IMR-90 (cell line): ENCODE measurements at regions not wholly inside any gene's neighbourhood (a gene's known extent, or its start where the extent isn't known, plus 50 kb on each side); places are given as distances from the start of the nearest gene placed in this dataset.

Experiments
- ATAC-seq: fragments of 200-7000 bp; cut with Tn5 transposase; 2 replicates; pipeline ENCODE4 v1.9.1; 2020; ENCODE audit warnings: low read depth, mild to moderate bottlenecking, moderate library complexity
- BruUV-seq: library from RNA; stranded (reverse); fragments of 400-500 nt; replicated peaks from 2 replicates; lab custom pipeline; 2021; lab: Mats Ljungman, UMichigan
- CTCF ChIA-PET: fragments of 300-600 bp; formaldehyde crosslinking; extraction: SDS; loops from one replicate; lab custom pipeline; 2021; ENCODE audit warnings: antibody characterized with exemption; lab: Yijun Ruan, JAX
- POLR2A ChIA-PET: fragments of 300-600 bp; sonication (Branson Sonifier 250); formaldehyde crosslinking; loops from one replicate; lab custom pipeline; 2022; ENCODE audit warnings: antibody characterized with exemption; ENCODE audit not compliant: unreplicated experiment; lab: Charles Lee
- DNase-seq: peaks from one replicate; pipeline ENCODE4 v3.0.0; 2013
- H2AFZ ChIP-seq: replicated peaks from 2 replicates; pipeline ENCODE3; 2013; ENCODE audit warnings: low read length, mild to moderate bottlenecking; ENCODE audit not compliant: poor library complexity
- H2AK5ac ChIP-seq: 2 replicates; pipeline ENCODE4 v1.6.1; 2013; ENCODE audit warnings: low read depth, low read length, inconsistent platforms
- H2AK9ac ChIP-seq: replicated peaks from 2 replicates; pipeline ENCODE3; 2013; ENCODE audit warnings: mild to moderate bottlenecking, low read depth, low read length, moderate library complexity; ENCODE audit not compliant: poor library complexity
- H2BK120ac ChIP-seq: 2 replicates; pipeline ENCODE4 v1.6.1; 2013; ENCODE audit warnings: low read depth, low read length, inconsistent platforms
- H2BK15ac ChIP-seq: 3 replicates; pipeline ENCODE4 v1.6.1; 2013; ENCODE audit warnings: low read depth, low read length, inconsistent platforms
- H2BK20ac ChIP-seq: 2 replicates; pipeline ENCODE4 v1.6.1; 2013; ENCODE audit warnings: low read depth, mild to moderate bottlenecking, inconsistent platforms, low read length, moderate library complexity
- H2BK5ac ChIP-seq: 2 replicates; pipeline ENCODE4 v1.6.1; 2013; ENCODE audit warnings: mild to moderate bottlenecking, low read depth, low read length, inconsistent platforms; ENCODE audit not compliant: poor library complexity, severe bottlenecking
- H3K14ac ChIP-seq: replicated peaks from 2 replicates; pipeline ENCODE4 v1.6.1; 2013; ENCODE audit warnings: low read depth, low read length, inconsistent platforms
- H3K18ac ChIP-seq: 2 replicates; pipeline ENCODE4 v1.6.1; 2013; ENCODE audit warnings: low read depth, low read length, control low read depth
- H3K23ac ChIP-seq: 2 replicates; pipeline ENCODE4 v1.6.1; 2013; ENCODE audit warnings: low read depth, low read length, inconsistent platforms
- H3K27ac ChIP-seq: 2 replicates; pipeline ENCODE4 v1.5.1; 2013; ENCODE audit warnings: mild to moderate bottlenecking, control low read depth, low read length; ENCODE audit not compliant: insufficient read depth
- H3K27me3 ChIP-seq: 2 replicates; pipeline ENCODE4 v1.6.1; 2013; ENCODE audit warnings: low read length; ENCODE audit not compliant: control insufficient read depth, insufficient read depth
- H3K36me3 ChIP-seq: 2 replicates; pipeline ENCODE4 v1.6.1; 2013; ENCODE audit warnings: low read length, mixed read lengths; ENCODE audit not compliant: control insufficient read depth, insufficient read depth
- H3K4ac ChIP-seq: 2 replicates; pipeline ENCODE4 v1.6.1; 2013; ENCODE audit warnings: low read depth, low read length, inconsistent platforms
- H3K4me1 ChIP-seq: 2 replicates; pipeline ENCODE4 v1.6.1; 2013; ENCODE audit warnings: low read length, mixed read lengths; ENCODE audit not compliant: control insufficient read depth, insufficient read depth
- H3K4me2 ChIP-seq: 2 replicates; pipeline ENCODE4 v1.6.1; 2013; ENCODE audit warnings: low read depth, mild to moderate bottlenecking, control low read depth, low read length, moderate library complexity
- H3K4me3 ChIP-seq: 2 replicates; pipeline ENCODE4 v1.5.1; 2013; ENCODE audit warnings: low read depth, mild to moderate bottlenecking, control low read depth, low read length, moderate library complexity; ENCODE audit not compliant: insufficient read depth
- H3K56ac ChIP-seq: 2 replicates; pipeline ENCODE4 v1.6.1; 2013; ENCODE audit warnings: low read length, inconsistent platforms; ENCODE audit not compliant: insufficient read depth; ENCODE audit errors: extremely low read depth
- H3K79me1 ChIP-seq, 2 experiments: 2 replicates each; pipeline ENCODE4 v1.6.1; 2013; ENCODE audit warnings: low read length in 2 of 2, inconsistent platforms in 1 of 2, low read depth in 1 of 2
- H3K9ac ChIP-seq: 2 replicates; pipeline ENCODE4 v1.6.1; 2013; ENCODE audit warnings: low read depth, low read length, control low read depth
- H3K9me1 ChIP-seq: 2 replicates; pipeline ENCODE4 v1.6.1; 2013; ENCODE audit warnings: low read length, inconsistent platforms; ENCODE audit not compliant: insufficient read depth
- H3K9me3 ChIP-seq: 2 replicates; pipeline ENCODE4 v1.6.1; 2013; ENCODE audit warnings: low read length; ENCODE audit not compliant: control insufficient read depth, insufficient read depth
- H4K20me1 ChIP-seq: 2 replicates; pipeline ENCODE4 v1.6.1; 2013; ENCODE audit warnings: low read length, inconsistent platforms; ENCODE audit not compliant: insufficient read depth
- H4K5ac ChIP-seq: 2 replicates; pipeline ENCODE4 v1.6.1; 2013; ENCODE audit warnings: mild to moderate bottlenecking, low read depth, low read length, control low read depth
- H4K8ac ChIP-seq, 2 experiments: 2 replicates each; pipeline ENCODE4 v1.6.1; 2013; ENCODE audit warnings: low read depth in 2 of 2, low read length in 2 of 2, control low read depth in 1 of 2, inconsistent platforms in 1 of 2
- H4K91ac ChIP-seq: 2 replicates; pipeline ENCODE4 v1.6.1; 2013; ENCODE audit warnings: low read depth, low read length, inconsistent platforms; ENCODE audit not compliant: insufficient read depth
- MAZ ChIP-seq: IDR thresholded peaks from 2 replicates; pipeline ENCODE4 v1.6.1; 2012; ENCODE audit warnings: low read depth, mild to moderate bottlenecking, low read length, improper control_type of control experiment, moderate library complexity, borderline replicate concordance
- RCOR1 ChIP-seq: IDR thresholded peaks from 2 replicates; pipeline ENCODE4 v1.6.1; 2012; ENCODE audit warnings: mild to moderate bottlenecking, low read length, improper control_type of control experiment; ENCODE audit not compliant: insufficient replicate concordance
- WGBS, 2 experiments: methylation state at CpG; one replicate each; pipeline versions ENCODE4 v1.1.5 to v1.1.7; 2013; ENCODE audit warnings: missing lambda C conversion rate in 2 of 2; ENCODE audit not compliant: insufficient read length in 1 of 2; ENCODE audit errors: extremely low coverage in 2 of 2; 5-methylcytosine and 5-hydroxymethylcytosine counted together
- dilution Hi-C: fragments of 300-500 bp; cut with HindIII; formaldehyde crosslinking; loops from one replicate; pipeline ENCODE4 v1.14.3; 2018; ENCODE audit warnings: low sequenced_read_pairs; ENCODE audit not compliant: unreplicated experiment
- in situ Hi-C: fragments of 300-500 bp; cut with MboI; formaldehyde crosslinking; loops from 3 replicates; pipeline ENCODE4 v1.14.3; 2019; ENCODE audit warnings: low sequenced_read_pairs, inconsistent platforms, mixed read lengths
- intact Hi-C: fragments of 100-400 bp; cut with micrococcal nuclease; formaldehyde crosslinking; loops from 2 replicates; pipeline ENCODE4 v1.10.0; 2022

DNA sequence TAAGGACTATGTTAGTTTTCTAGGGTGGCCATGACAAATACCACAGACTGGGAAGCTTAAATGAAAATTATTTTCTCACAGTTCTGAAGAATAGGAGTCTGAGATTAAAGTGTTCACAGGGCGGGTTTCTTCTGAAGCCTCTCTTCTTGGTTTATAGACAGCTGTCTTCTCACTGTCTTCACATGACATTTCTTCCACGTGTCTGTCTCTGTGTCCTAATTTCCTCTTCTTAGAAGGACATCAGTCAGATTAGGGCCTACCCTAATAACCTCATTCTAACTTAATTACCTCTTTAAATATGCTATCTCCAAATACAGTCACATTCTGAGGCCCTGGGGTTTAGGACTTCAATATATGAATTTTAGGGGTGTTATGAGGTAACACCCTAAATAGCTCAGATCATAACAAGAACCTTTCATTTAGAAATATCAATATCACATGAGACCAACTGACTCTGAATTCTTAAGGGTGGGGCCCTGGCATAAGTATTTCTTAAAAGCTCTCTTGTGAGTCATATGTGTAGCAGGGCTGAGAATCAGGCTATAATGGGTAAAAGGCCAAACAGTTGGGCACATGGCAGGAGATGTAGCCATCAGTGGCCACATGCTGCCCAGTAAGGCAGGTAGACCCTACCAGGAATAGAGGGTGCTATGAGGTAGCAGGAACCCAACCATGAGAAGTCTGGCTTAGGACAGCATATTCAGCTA is 62.0 kb upstream of the TENT5A start:
- Histone ChIP-seq H3K56ac (no peak overlapping the region), H2AFZ (peak overlapping the region; percentile 33), H3K4me2 (no peak overlapping the region), H3K9me1 (no peaks in the 10 kb centered on the region), H2BK120ac (no peak overlapping the region), H2BK5ac (no peak overlapping the region), H3K23ac (no peak overlapping the region), H3K14ac (no peak overlapping the region), H3K27me3 (no peaks in the 10 kb centered on the region), H3K9ac (no peak overlapping the region), H3K4me3 (no peak overlapping the region), H4K91ac (no peak overlapping the region), H3K27ac (no peak overlapping the region), H2BK20ac (no peak overlapping the region), H3K4me1 (peaks cover 4% of the 10 kb centered on the region), H2AK9ac (no peak overlapping the region), H2BK15ac (no peak overlapping the region), H3K4ac (peak overlapping the region; percentile 23; the same call in 1 of the 2 replicates), H2AK5ac (no peak overlapping the region), H3K36me3 (no peaks in the 10 kb centered on the region), H3K79me1 (no peaks in the 10 kb centered on the region), H3K9me3 (no peaks in the 10 kb centered on the region), H4K8ac (no peak overlapping the region), H4K5ac (no peak overlapping the region), H4K20me1 (no peaks in the 10 kb centered on the region), H3K18ac (no peak overlapping the region)
- CTCF ChIA-PET, result interaction anchor here (0.5 to 0.6 kb wide), 2 partner anchors 26 to 694 kb away, joined by 3 read pairs; no protein-coding TSS in a partner anchor
- intact Hi-C loops, result no loop called here
- POLR2A ChIA-PET, result no interaction called here
- no peak for TF ChIP-seq RCOR1
- TF ChIP-seq MAZ, result peak; percentile 85
- ATAC-seq, result 0 out of 2 replicates have a peak, but pooled peaks have one; percentile 24
- no CpG with 5 or more reads among the region's 2 CpGs for WGBS, 2 experiments
- BruUV-seq, result no TSS peak
- peak; percentile 9 for DNase-seq
- dilution Hi-C loops, result no loop called here
- in situ Hi-C loops, result no loop called here
